GM12878 (cell line): ENCODE measurements at regions not wholly inside any gene's neighbourhood (a gene's known extent, or its start where the extent isn't known, plus 50 kb on each side); places are given as distances from the start of the nearest gene placed in this dataset.

Experiments used
- ATAC-seq: fragments of 200-7000 bp; cut with Tn5 transposase; 3 replicates; pipeline ENCODE4 v1.9.1; 2020; ENCODE audit warnings: mild to moderate bottlenecking, moderate library complexity
- BruUV-seq: library from RNA; stranded (reverse); fragments of 400-500 nt; replicated peaks from 2 replicates; lab custom pipeline; 2021; lab: Mats Ljungman, UMichigan
- CTCF ChIA-PET: fragments of 300-600 bp; sonication (Branson Sonifier 250); formaldehyde crosslinking; extraction: SDS; loops from one replicate; lab custom pipeline; 2021; ENCODE audit warnings: inconsistent platforms; lab: Yijun Ruan, JAX
- POLR2A ChIA-PET: fragments of 350-600 bp; formaldehyde crosslinking; extraction: SDS; loops from one replicate; lab custom pipeline; 2021; ENCODE audit warnings: inconsistent platforms; lab: Charles Lee
- RAD21 ChIA-PET: fragments of 300-600 bp; sonication (Branson Sonifier 250); formaldehyde crosslinking; loops from one replicate; lab custom pipeline; 2023; ENCODE audit warnings: antibody characterized with exemption; ENCODE audit not compliant: unreplicated experiment; lab: Charles Lee
- SMC1A ChIA-PET: fragments of 300-600 bp; sonication (Branson Sonifier 250); formaldehyde crosslinking; loops from one replicate; lab custom pipeline; 2023; ENCODE audit not compliant: unreplicated experiment, uncharacterized antibody; lab: Charles Lee
- DNase-seq: peaks from one replicate; pipeline ENCODE4 v3.0.0-alpha.2; 2011; ENCODE audit warnings: low read depth, low spot score
- FAIRE-seq: peaks from 3 replicates; lab custom pipeline; 2011; peaks lifted over from hg19 to GRCh38; lab: Jason Lieb, UNC
- H2AFZ ChIP-seq: 2 replicates; pipeline ENCODE4 v1.6.0; 2011; ENCODE audit warnings: low read depth, low read length, control low read depth; ENCODE audit not compliant: control insufficient read depth
- H3K27ac ChIP-seq: 2 replicates; pipeline ENCODE4 v1.5.1; 2011; ENCODE audit warnings: control low read depth; ENCODE audit not compliant: control insufficient read depth, insufficient read depth
- H3K27me3 ChIP-seq, 2 experiments: replicated peaks in 1 of 2; 2 replicates each; pipeline versions ENCODE4 v1.6.0 to v1.6.1; 2011; ENCODE audit warnings: low read length in 1 of 2; ENCODE audit not compliant: control insufficient read depth in 2 of 2, insufficient read depth in 2 of 2
- H3K36me3 ChIP-seq, 2 experiments: 2 replicates each; pipeline ENCODE4 v1.5.1; 2011; ENCODE audit warnings: low read length in 1 of 2; ENCODE audit not compliant: control insufficient read depth in 2 of 2, insufficient read depth in 2 of 2
- H3K4me1 ChIP-seq: 2 replicates; pipeline ENCODE4 v1.6.1; 2011; ENCODE audit warnings: mild to moderate bottlenecking, low read length, moderate library complexity, mixed read lengths; ENCODE audit not compliant: control insufficient read depth, insufficient read depth
- H3K4me2 ChIP-seq: 2 replicates; pipeline ENCODE4 v1.6.0; 2011; ENCODE audit warnings: control low read depth; ENCODE audit not compliant: control insufficient read depth, insufficient read depth
- H3K4me3 ChIP-seq: fragments of 200-600 bp; sonication (generic); 2 replicates; pipeline ENCODE4 v1.5.1; 2016
- H3K79me2 ChIP-seq: 2 replicates; pipeline ENCODE4 v1.6.0; 2011; ENCODE audit warnings: low read length; ENCODE audit not compliant: control insufficient read depth, insufficient read depth
- H3K9ac ChIP-seq: 2 replicates; pipeline ENCODE4 v1.8.0; 2011; ENCODE audit warnings: low read length, control low read depth, mixed read lengths; ENCODE audit not compliant: control insufficient read depth, insufficient read depth
- H3K9me3 ChIP-seq: replicated peaks from 3 replicates; pipeline ENCODE4 v1.5.1; 2011; ENCODE audit warnings: mild to moderate bottlenecking, low read length; ENCODE audit not compliant: control insufficient read depth, insufficient read depth
- H4K20me1 ChIP-seq: 2 replicates; pipeline ENCODE4 v1.6.0; 2011; ENCODE audit not compliant: control insufficient read depth, insufficient read depth
- ASH2L ChIP-seq: fragments of 300-600, 200-600 bp; sonication (generic); IDR thresholded peaks from 2 replicates; pipeline ENCODE4 v1.6.1; 2017; ENCODE audit warnings: low read depth, mild to moderate bottlenecking, borderline replicate concordance
- BRCA1 ChIP-seq: IDR thresholded peaks from 2 replicates; pipeline ENCODE4 v1.6.1; 2011; ENCODE audit warnings: low read depth, low read length, improper control_type of control experiment
- EED ChIP-seq: sonication (generic); IDR thresholded peaks from 2 replicates; pipeline ENCODE4 v1.6.1; 2016; ENCODE audit warnings: antibody characterized with exemption, low read depth
- EGR1 ChIP-seq, 2 experiments: IDR thresholded peaks; 1 replicate in 1 of 2; 2 replicates in 1 of 2; pipeline ENCODE4 v1.6.1; 2011 to 2012; ENCODE audit warnings: low read depth in 2 of 2, low read length in 2 of 2, borderline replicate concordance in 1 of 2, mild to moderate bottlenecking in 1 of 2, moderate library complexity in 1 of 2
- IKZF2 ChIP-seq, 2 experiments: fragments of 450-650 bp; IDR thresholded peaks; 2 replicates each; pipeline ENCODE4 v1.6.1; 2017; ENCODE audit warnings: mild to moderate bottlenecking in 2 of 2, moderate library complexity in 2 of 2
- KDM1A ChIP-seq: fragments of 200-600 bp; sonication (generic); IDR thresholded peaks from 2 replicates; pipeline ENCODE4 v1.6.1; 2016; ENCODE audit warnings: borderline replicate concordance
- LARP7 ChIP-seq: fragments of 450-650 bp; IDR thresholded peaks from 2 replicates; pipeline ENCODE4 v1.6.1; 2017; ENCODE audit warnings: mild to moderate bottlenecking
- MYB ChIP-seq: fragments of 150-350 bp; IDR thresholded peaks from 2 replicates; pipeline ENCODE4 v1.6.1; 2014; ENCODE audit warnings: mild to moderate bottlenecking, low read depth, low read length, borderline replicate concordance
- POU2F2 ChIP-seq: IDR thresholded peaks from 3 replicates; pipeline ENCODE4 v1.6.1; 2011; ENCODE audit warnings: low read depth, mild to moderate bottlenecking, low read length, borderline replicate concordance
- RCOR1 ChIP-seq: conservative IDR thresholded peaks from 2 replicates; pipeline ENCODE4 v1.6.1; 2012; ENCODE audit warnings: low read depth, low read length, improper control_type of control experiment
- SKIL ChIP-seq: fragments of 450-650 bp; IDR thresholded peaks from 2 replicates; pipeline ENCODE4 v1.6.1; 2017; ENCODE audit warnings: mild to moderate bottlenecking, low read depth, inconsistent platforms; ENCODE audit not compliant: poor library complexity, severe bottlenecking
- ZBTB4 ChIP-seq: fragments of 450-650 bp; formaldehyde crosslinking; IDR thresholded peaks from 2 replicates; pipeline ENCODE4 v1.4.0; 2022; ENCODE audit warnings: mild to moderate bottlenecking, moderate library complexity
- WGBS: methylation state at CpG from one replicate; pipeline ENCODE4 v1.1.6; 2016; ENCODE audit warnings: low lambda C conversion rate; ENCODE audit not compliant: insufficient replicate concordance, insufficient coverage; ENCODE audit errors: missing lambda C conversion rate; 5-methylcytosine and 5-hydroxymethylcytosine counted together
- in situ Hi-C: fragments of 300-500 bp; cut with MboI; formaldehyde crosslinking; loops from 9 replicates; pipeline ENCODE4 v1.14.3; 2018; ENCODE audit warnings: mixed read lengths
- intact Hi-C: fragments of 100-400 bp; cut with micrococcal nuclease; formaldehyde crosslinking; loops from one replicate; pipeline ENCODE4 v1.14.2; 2022; ENCODE audit not compliant: unreplicated experiment
- TF ChIP-seq, protein P1 (sequence below): fragments of 450-650 bp; IDR thresholded peaks from 2 replicates; pipeline ENCODE4 v1.6.1; 2017; ENCODE audit warnings: mild to moderate bottlenecking
- TF ChIP-seq, protein P2 (sequence below): fragments of 450-650 bp; IDR thresholded peaks from 2 replicates; pipeline ENCODE4 v1.6.1; 2017; ENCODE audit warnings: mild to moderate bottlenecking, moderate library complexity

DNA sequence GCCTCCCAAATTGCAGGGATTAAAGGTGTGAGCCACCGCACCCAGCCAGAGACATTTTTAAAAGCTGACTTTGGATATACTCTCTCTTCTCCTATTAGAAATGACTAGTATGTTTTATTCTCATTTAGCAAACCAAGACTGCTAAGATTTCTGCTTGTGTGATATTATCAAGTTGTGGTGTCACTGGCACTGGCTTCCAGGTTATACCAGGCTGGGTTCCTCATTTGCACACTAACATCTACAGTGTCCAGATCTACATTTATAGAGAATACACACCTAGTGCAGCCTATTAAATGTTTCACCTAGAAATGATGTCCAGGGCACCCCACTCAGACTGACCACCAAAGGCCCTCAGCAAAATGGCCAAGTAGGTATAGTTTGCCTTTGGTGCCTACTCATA is 49.9 kb upstream of the FOXN2 start:
- Histone ChIP-seq H3K4me1 (no peaks in the 10 kb centered on the region), H3K4me2 (no peak overlapping the region), H3K27ac (no peak overlapping the region), H4K20me1 (no peaks in the 10 kb centered on the region), H3K9ac (no peak overlapping the region), H3K4me3 (no peak overlapping the region), H3K36me3 (no peaks in the 10 kb centered on the region), H3K79me2 (no peaks in the 10 kb centered on the region), H3K27me3 (no peaks in the 10 kb centered on the region), H3K9me3 (no peaks in the 10 kb centered on the region), H2AFZ (no peak overlapping the region)
- ChIA-PET RAD21 (no interaction called here), CTCF (interaction anchor here (1.4 kb wide), 1 partner anchor 9 kb away, joined by 3 read pairs; no protein-coding TSS in a partner anchor), POLR2A (interaction anchor here (0.6 kb wide), 1 partner anchor 135 kb away, joined by 4 read pairs; no protein-coding TSS in a partner anchor), SMC1A (no interaction called here)
- intact Hi-C loops, result no loop called here
- no peak for FAIRE-seq
- WGBS, result 100% methylated on average over 1 of the region's 1 CpG
- DNase-seq, result no peak
- ATAC-seq, result no peak
- BruUV-seq, result no TSS peak
- in situ Hi-C loops, result no loop called here
- no peak for TF ChIP-seq EED
- TF ChIP-seq SKIL, result no peak
- no peak for TF ChIP-seq ASH2L
- TF ChIP-seq, protein P1, sequence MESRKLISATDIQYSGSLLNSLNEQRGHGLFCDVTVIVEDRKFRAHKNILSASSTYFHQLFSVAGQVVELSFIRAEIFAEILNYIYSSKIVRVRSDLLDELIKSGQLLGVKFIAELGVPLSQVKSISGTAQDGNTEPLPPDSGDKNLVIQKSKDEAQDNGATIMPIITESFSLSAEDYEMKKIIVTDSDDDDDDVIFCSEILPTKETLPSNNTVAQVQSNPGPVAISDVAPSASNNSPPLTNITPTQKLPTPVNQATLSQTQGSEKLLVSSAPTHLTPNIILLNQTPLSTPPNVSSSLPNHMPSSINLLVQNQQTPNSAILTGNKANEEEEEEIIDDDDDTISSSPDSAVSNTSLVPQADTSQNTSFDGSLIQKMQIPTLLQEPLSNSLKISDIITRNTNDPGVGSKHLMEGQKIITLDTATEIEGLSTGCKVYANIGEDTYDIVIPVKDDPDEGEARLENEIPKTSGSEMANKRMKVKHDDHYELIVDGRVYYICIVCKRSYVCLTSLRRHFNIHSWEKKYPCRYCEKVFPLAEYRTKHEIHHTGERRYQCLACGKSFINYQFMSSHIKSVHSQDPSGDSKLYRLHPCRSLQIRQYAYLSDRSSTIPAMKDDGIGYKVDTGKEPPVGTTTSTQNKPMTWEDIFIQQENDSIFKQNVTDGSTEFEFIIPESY, result no peak
- TF ChIP-seq, protein P2, sequence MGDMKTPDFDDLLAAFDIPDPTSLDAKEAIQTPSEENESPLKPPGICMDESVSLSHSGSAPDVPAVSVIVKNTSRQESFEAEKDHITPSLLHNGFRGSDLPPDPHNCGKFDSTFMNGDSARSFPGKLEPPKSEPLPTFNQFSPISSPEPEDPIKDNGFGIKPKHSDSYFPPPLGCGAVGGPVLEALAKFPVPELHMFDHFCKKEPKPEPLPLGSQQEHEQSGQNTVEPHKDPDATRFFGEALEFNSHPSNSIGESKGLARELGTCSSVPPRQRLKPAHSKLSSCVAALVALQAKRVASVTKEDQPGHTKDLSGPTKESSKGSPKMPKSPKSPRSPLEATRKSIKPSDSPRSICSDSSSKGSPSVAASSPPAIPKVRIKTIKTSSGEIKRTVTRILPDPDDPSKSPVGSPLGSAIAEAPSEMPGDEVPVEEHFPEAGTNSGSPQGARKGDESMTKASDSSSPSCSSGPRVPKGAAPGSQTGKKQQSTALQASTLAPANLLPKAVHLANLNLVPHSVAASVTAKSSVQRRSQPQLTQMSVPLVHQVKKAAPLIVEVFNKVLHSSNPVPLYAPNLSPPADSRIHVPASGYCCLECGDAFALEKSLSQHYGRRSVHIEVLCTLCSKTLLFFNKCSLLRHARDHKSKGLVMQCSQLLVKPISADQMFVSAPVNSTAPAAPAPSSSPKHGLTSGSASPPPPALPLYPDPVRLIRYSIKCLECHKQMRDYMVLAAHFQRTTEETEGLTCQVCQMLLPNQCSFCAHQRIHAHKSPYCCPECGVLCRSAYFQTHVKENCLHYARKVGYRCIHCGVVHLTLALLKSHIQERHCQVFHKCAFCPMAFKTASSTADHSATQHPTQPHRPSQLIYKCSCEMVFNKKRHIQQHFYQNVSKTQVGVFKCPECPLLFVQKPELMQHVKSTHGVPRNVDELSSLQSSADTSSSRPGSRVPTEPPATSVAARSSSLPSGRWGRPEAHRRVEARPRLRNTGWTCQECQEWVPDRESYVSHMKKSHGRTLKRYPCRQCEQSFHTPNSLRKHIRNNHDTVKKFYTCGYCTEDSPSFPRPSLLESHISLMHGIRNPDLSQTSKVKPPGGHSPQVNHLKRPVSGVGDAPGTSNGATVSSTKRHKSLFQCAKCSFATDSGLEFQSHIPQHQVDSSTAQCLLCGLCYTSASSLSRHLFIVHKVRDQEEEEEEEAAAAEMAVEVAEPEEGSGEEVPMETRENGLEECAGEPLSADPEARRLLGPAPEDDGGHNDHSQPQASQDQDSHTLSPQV, result no peak
- TF ChIP-seq LARP7, result no peak
- TF ChIP-seq IKZF2 (IDR thresholded peaks at IDR 0.05), result no peak
- TF ChIP-seq MYB, result no peak
- no peak for TF ChIP-seq KDM1A
- TF ChIP-seq EGR1 (IDR thresholded peaks at IDR 0.05; ENCODE audit: borderline replicate concordance in 1 of 2, low read depth in 2 of 2, low read length in 2 of 2), result no peak
- no peak for TF ChIP-seq ZBTB4 (CRISPR knock-in tag)
- no peak for TF ChIP-seq RCOR1
- no peak for TF ChIP-seq BRCA1
- no peak for TF ChIP-seq POU2F2
